ENCODE measurements at regions not wholly inside any gene's neighbourhood (a gene's known extent, or its start where the extent isn't known, plus 50 kb on each side); places are given as distances from the start of the nearest gene placed in this dataset.

GRCh38 chr11:112558691-112559090, 298.0 kb upstream of the PLET1 start:
- Histone ChIP-seq H3K4ac (ENCODE audit: low read depth, low read length) (no peak overlapping the region), H2BK120ac (ENCODE audit: low read depth, low read length) (no peak overlapping the region), H2BK20ac (ENCODE audit: low read depth, low read length) (no peak overlapping the region), H4K5ac (ENCODE audit: low read depth, low read length) (no peak overlapping the region), H3K4me1 (ENCODE audit: control insufficient read depth, insufficient read depth, low read length) (no peaks in the 10 kb centered on the region), H3K23ac (ENCODE audit: low read depth, low read length) (no peak overlapping the region), H3K14ac (replicated peaks; ENCODE audit: low read depth, low read length) (no peak overlapping the region), H3K56ac (ENCODE audit: extremely low read depth, insufficient read depth, low read length) (no peak overlapping the region), H2BK5ac (ENCODE audit: low read depth, low read length, poor library complexity, severe bottlenecking) (no peak overlapping the region), H3K9ac (ENCODE audit: low read depth, low read length) (no peak overlapping the region), H3K4me3 (ENCODE audit: insufficient read depth, low read depth, low read length) (no peak overlapping the region), H4K91ac (ENCODE audit: insufficient read depth, low read depth, low read length) (no peak overlapping the region), H3K4me2 (ENCODE audit: low read depth, low read length) (no peak overlapping the region), H2BK15ac (ENCODE audit: low read depth, low read length) (no peak overlapping the region), H3K79me1 (ENCODE audit: low read depth in 1 of 2, low read length in 2 of 2) (no peaks in the 10 kb centered on the region), H3K27ac (ENCODE audit: insufficient read depth, low read length) (no peak overlapping the region), H3K9me3 (ENCODE audit: control insufficient read depth, insufficient read depth, low read length) (no peaks in the 10 kb centered on the region), H2AFZ (replicated peaks; ENCODE audit: low read length, poor library complexity) (no peak overlapping the region), H2AK9ac (replicated peaks; ENCODE audit: low read depth, low read length, poor library complexity) (no peak overlapping the region), H3K18ac (ENCODE audit: low read depth, low read length) (no peak overlapping the region), H4K20me1 (ENCODE audit: insufficient read depth, low read length) (no peaks in the 10 kb centered on the region), H2AK5ac (ENCODE audit: low read depth, low read length) (no peak overlapping the region), H3K36me3 (ENCODE audit: control insufficient read depth, insufficient read depth, low read length) (no peaks in the 10 kb centered on the region), H3K9me1 (ENCODE audit: insufficient read depth, low read length) (0 out of 2 replicates have a peak, but pooled peaks cover 2% of the 10 kb centered on the region), H4K8ac (ENCODE audit: low read depth in 2 of 2, low read length in 2 of 2) (no peak overlapping the region), H3K27me3 (ENCODE audit: control insufficient read depth, insufficient read depth, low read length) (peaks cover 6% of the 10 kb centered on the region)
- intact Hi-C loops (cut with micrococcal nuclease): loop anchor here (10.0 kb wide), 1 partner anchor 334 kb away; the partner anchor contains the start of gene PTS
- in situ Hi-C loops (cut with MboI; ENCODE audit: low sequenced_read_pairs): loop anchor here (5.0 kb wide), 1 partner anchor 271 kb away; no protein-coding TSS in a partner anchor
- ChIA-PET CTCF (no interaction called here), POLR2A (ENCODE audit: unreplicated experiment) (no interaction called here)
- no peak for TF ChIP-seq RFX5 (IDR thresholded peaks at IDR 0.05; ENCODE audit: low read depth, low read length)
- TF ChIP-seq USF2 (IDR thresholded peaks at IDR 0.05; ENCODE audit: low read depth, low read length): no peak
- TF ChIP-seq MAZ (IDR thresholded peaks at IDR 0.05; ENCODE audit: borderline replicate concordance, low read depth, low read length): no peak
- TF ChIP-seq ELK1 (IDR thresholded peaks at IDR 0.05; ENCODE audit: borderline replicate concordance, low read depth, low read length): no peak
- TF ChIP-seq RCOR1 (IDR thresholded peaks at IDR 0.05; ENCODE audit: insufficient replicate concordance, low read length): no peak
- TF ChIP-seq CHD1 (IDR thresholded peaks at IDR 0.05; ENCODE audit: low read depth, low read length): no peak
- no peak for TF ChIP-seq RAD21 (IDR thresholded peaks at IDR 0.05; ENCODE audit: low read length)
- TF ChIP-seq MXI1 (IDR thresholded peaks at IDR 0.05; ENCODE audit: borderline replicate concordance, low read depth, low read length): no peak
- TF ChIP-seq FOS (IDR thresholded peaks at IDR 0.05; ENCODE audit: low read depth, low read length): no peak
- no peak for TF ChIP-seq CTCF (conservative IDR thresholded peaks at IDR 0.05; ENCODE audit: low read depth, low read length)
- no peak for TF ChIP-seq SMC3 (IDR thresholded peaks at IDR 0.05; ENCODE audit: low read depth, low read length)
- no peak for TF ChIP-seq NFE2L2 (IDR thresholded peaks at IDR 0.05; ENCODE audit: low read depth, low read length)
- no peak for TF ChIP-seq CEBPB (IDR thresholded peaks at IDR 0.05; ENCODE audit: low read depth, low read length)
- WGBS, 2 experiments (ENCODE audit: extremely low coverage in 2 of 2, insufficient read length in 1 of 2): no CpG with 5 or more reads among the region's 7 CpGs
- peak; percentile 43 for DNase-seq
- no TSS peak for BruUV-seq (replicated peaks)
- ATAC-seq (ENCODE audit: low read depth): no peak; the same call in 1 of the 2 replicates
- dilution Hi-C loops (cut with HindIII; ENCODE audit: low sequenced_read_pairs, unreplicated experiment): no loop called here
